Astrocyte (in vitro differentiated cells and primary cell): ENCODE measurements at regions not wholly inside any gene's neighbourhood (a gene's known extent, or its start where the extent isn't known, plus 50 kb on each side); places are given as distances from the start of the nearest gene placed in this dataset.

Experiments
- DNase-seq: peaks from one replicate; pipeline ENCODE4 v3.0.0-alpha.2; 2010; ENCODE audit warnings: low read depth
- FAIRE-seq: peaks from 2 replicates; lab custom pipeline; 2011; peaks lifted over from hg19 to GRCh38; lab: Jason Lieb, UNC
- H2AFZ ChIP-seq: 2 replicates; pipeline ENCODE4 v1.6.0; 2012; ENCODE audit warnings: low read depth, low read length, inconsistent platforms
- H3K27ac ChIP-seq: 2 replicates; pipeline ENCODE4 v1.5.1; 2011; ENCODE audit warnings: low read depth, low read length, inconsistent platforms
- H3K27me3 ChIP-seq: 2 replicates; pipeline ENCODE4 v1.6.0; 2011; ENCODE audit warnings: low read length, inconsistent platforms; ENCODE audit not compliant: insufficient read depth
- H3K36me3 ChIP-seq: 2 replicates; pipeline ENCODE4 v1.5.1; 2011; ENCODE audit warnings: low read length, inconsistent platforms; ENCODE audit not compliant: insufficient read depth
- H3K4me1 ChIP-seq: 2 replicates; pipeline ENCODE4 v1.5.1; 2011; ENCODE audit warnings: low read length, inconsistent platforms; ENCODE audit not compliant: insufficient read depth
- H3K4me2 ChIP-seq: 2 replicates; pipeline ENCODE4 v1.6.0; 2012; ENCODE audit warnings: low read length, inconsistent platforms
- H3K4me3 ChIP-seq: 2 replicates; pipeline ENCODE4 v1.5.1; 2011; ENCODE audit warnings: low read depth, mild to moderate bottlenecking, low read length, inconsistent platforms; ENCODE audit not compliant: insufficient read depth
- H3K79me2 ChIP-seq: 2 replicates; pipeline ENCODE4 v1.6.0; 2012; ENCODE audit warnings: mild to moderate bottlenecking, low read length, inconsistent platforms; ENCODE audit not compliant: insufficient read depth
- H3K9ac ChIP-seq: 2 replicates; pipeline ENCODE4 v1.6.0; 2012; ENCODE audit warnings: mild to moderate bottlenecking, low read length, inconsistent platforms
- H3K9me3 ChIP-seq: 2 replicates; pipeline ENCODE4 v1.5.1; 2012; ENCODE audit warnings: low read depth, mild to moderate bottlenecking, low read length, inconsistent platforms; ENCODE audit not compliant: insufficient read depth
- H4K20me1 ChIP-seq: 2 replicates; pipeline ENCODE4 v1.6.0; 2012; ENCODE audit warnings: low read length, inconsistent platforms; ENCODE audit not compliant: insufficient read depth
- H3K27ac Mint-ChIP-seq: one replicate; pipeline ENCODE4 v1.8.0; 2021; ENCODE audit warnings: mild to moderate bottlenecking, mixed read lengths; ENCODE audit not compliant: unreplicated experiment
- H3K27me3 Mint-ChIP-seq: one replicate; pipeline ENCODE4 v1.8.0; 2021; ENCODE audit warnings: low read depth, mixed read lengths; ENCODE audit not compliant: unreplicated experiment
- H3K36me3 Mint-ChIP-seq: one replicate; pipeline ENCODE4 v1.8.0; 2021; ENCODE audit warnings: low read depth, mixed read lengths; ENCODE audit not compliant: unreplicated experiment
- H3K4me1 Mint-ChIP-seq: one replicate; pipeline ENCODE4 v1.8.0; 2021; ENCODE audit warnings: low read depth, mixed read lengths; ENCODE audit not compliant: unreplicated experiment
- H3K4me3 Mint-ChIP-seq: one replicate; pipeline ENCODE4 v1.8.0; 2021; ENCODE audit warnings: mild to moderate bottlenecking, moderate library complexity, mixed read lengths; ENCODE audit not compliant: unreplicated experiment
- H3K9me3 Mint-ChIP-seq: one replicate; pipeline ENCODE4 v1.8.0; 2021; ENCODE audit warnings: mild to moderate bottlenecking, mixed read lengths; ENCODE audit not compliant: unreplicated experiment
- CTCF ChIP-seq: IDR thresholded peaks from 2 replicates; pipeline ENCODE4 v1.5.1; 2011; ENCODE audit warnings: low read depth, mild to moderate bottlenecking, inconsistent platforms, low read length, moderate library complexity; ENCODE audit not compliant: insufficient read depth
- EZH2 ChIP-seq: IDR thresholded peaks from 2 replicates; pipeline ENCODE4 v1.6.1; 2012; ENCODE audit warnings: mild to moderate bottlenecking, low read length, inconsistent platforms; ENCODE audit not compliant: insufficient read depth

DNA sequence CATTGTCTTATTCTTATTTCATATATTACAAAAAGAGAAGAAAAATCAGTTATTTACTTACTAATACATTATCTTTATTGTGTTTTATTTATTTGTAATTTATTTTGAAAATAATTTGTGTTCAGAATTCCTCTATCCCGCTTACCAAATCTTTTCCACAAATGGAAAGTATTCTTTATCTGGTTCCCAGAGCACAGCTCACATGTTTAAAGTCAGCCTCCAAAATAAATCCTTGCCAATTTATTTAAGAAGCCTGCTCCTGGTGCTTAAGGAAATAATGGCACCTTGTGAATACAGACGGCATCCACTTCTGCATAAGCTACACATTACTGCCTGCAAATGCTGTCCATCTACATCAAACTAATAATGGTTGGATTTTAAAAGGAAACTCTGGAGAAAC, 435.4 kb downstream of the MTRR start:
- TF ChIP-seq EZH2 (no peak), CTCF (no peak)
- no peaks in the 10 kb centered on the region for H4K20me1 ChIP-seq
- H3K4me3 ChIP-seq, result no peak overlapping the region
- no peak overlapping the region for H3K4me3 Mint-ChIP-seq
- peaks cover 7% of the 10 kb centered on the region for H3K27me3 Mint-ChIP-seq
- no peak overlapping the region for H3K4me2 ChIP-seq
- H3K9me3 Mint-ChIP-seq, result peaks cover 2% of the 10 kb centered on the region
- no peak overlapping the region for H2AFZ ChIP-seq
- no peak for DNase-seq
- no peaks in the 10 kb centered on the region for H3K4me1 ChIP-seq
- no peaks in the 10 kb centered on the region for H3K36me3 ChIP-seq
- H3K27ac Mint-ChIP-seq, result no peak overlapping the region
- no peak overlapping the region for H3K9ac ChIP-seq
- H3K4me1 Mint-ChIP-seq, result no peaks in the 10 kb centered on the region
- no peaks in the 10 kb centered on the region for H3K27me3 ChIP-seq
- FAIRE-seq, result no peak
- H3K79me2 ChIP-seq, result no peaks in the 10 kb centered on the region
- no peak overlapping the region for H3K27ac ChIP-seq
- H3K9me3 ChIP-seq, result no peaks in the 10 kb centered on the region
- H3K36me3 Mint-ChIP-seq, result no peaks in the 10 kb centered on the region

DNA sequence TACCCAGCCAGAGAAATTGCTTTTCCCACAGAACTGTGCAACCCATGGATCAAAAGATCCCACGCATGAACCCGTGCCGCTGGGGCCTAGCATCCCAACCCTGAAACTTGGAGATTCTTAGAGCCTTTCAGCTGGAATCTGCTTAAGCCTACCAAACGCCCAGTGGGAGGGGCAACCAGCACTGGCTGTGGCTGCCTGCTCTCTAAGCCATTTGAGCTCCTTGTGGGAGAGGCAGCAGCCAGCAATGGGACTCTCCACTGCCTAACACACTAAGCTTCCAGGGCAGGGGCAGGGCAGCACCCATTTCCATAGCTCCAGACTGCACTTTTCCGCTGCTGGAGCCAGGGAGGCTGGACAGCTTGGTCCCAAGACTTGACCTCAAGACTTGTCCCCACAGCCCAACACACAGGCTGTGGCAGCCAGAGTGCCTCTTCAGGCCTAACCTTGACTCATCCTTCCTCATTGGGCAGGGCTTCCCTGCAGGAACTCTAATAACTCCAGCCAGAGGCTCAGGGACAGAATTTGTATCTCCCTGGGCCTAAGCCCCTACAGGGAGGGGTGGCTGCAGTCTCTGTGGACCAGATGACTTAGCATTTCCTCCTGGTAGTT, 437.4 kb downstream of the MTRR start:
- peaks cover 7% of the 10 kb centered on the region for H3K27me3 Mint-ChIP-seq
- peaks cover 2% of the 10 kb centered on the region for H3K9me3 Mint-ChIP-seq
- H4K20me1 ChIP-seq, result no peaks in the 10 kb centered on the region
- H3K4me1 ChIP-seq, result no peaks in the 10 kb centered on the region
- no peak overlapping the region for H3K4me3 ChIP-seq
- no peak overlapping the region for H3K4me2 ChIP-seq
- H3K4me1 Mint-ChIP-seq, result no peaks in the 10 kb centered on the region
- no peak for TF ChIP-seq EZH2
- no peak for TF ChIP-seq CTCF
- H3K36me3 ChIP-seq, result no peaks in the 10 kb centered on the region
- no peaks in the 10 kb centered on the region for H3K79me2 ChIP-seq
- H2AFZ ChIP-seq, result no peak overlapping the region
- H3K27me3 ChIP-seq, result no peaks in the 10 kb centered on the region
- H3K36me3 Mint-ChIP-seq, result no peaks in the 10 kb centered on the region
- no peaks in the 10 kb centered on the region for H3K9me3 ChIP-seq
- H3K4me3 Mint-ChIP-seq, result no peak overlapping the region
- no peak overlapping the region for H3K9ac ChIP-seq
- H3K27ac ChIP-seq, result no peak overlapping the region
- FAIRE-seq (no peak), DNase-seq (no peak)
- H3K27ac Mint-ChIP-seq, result no peak overlapping the region

DNA sequence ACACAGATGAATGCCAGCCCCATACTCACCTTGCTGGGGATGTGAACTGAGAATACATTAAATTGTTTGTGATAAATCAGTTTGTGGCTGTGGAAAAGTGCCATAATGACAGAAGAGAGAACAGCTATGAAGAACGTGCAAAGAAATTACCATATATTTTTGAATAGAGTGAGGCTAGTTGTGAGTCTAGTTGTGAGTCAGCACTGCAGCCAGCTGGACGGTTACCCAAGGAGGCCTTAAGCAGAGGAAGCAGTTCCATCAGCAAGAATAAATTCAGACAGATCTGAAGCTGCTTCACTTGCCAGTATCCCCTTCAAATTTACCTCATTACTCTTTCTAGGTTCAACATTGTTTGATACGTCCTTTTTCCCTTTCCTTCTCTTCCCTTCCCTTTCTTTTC, 446.0 kb downstream of the MTRR start:
- no peaks in the 10 kb centered on the region for H3K36me3 Mint-ChIP-seq
- FAIRE-seq (no peak), DNase-seq (no peak)
- Histone ChIP-seq H2AFZ (no peak overlapping the region), H3K4me1 (no peaks in the 10 kb centered on the region), H3K79me2 (no peaks in the 10 kb centered on the region), H3K4me2 (no peak overlapping the region), H3K9ac (no peak overlapping the region), H3K27ac (no peak overlapping the region), H3K36me3 (no peaks in the 10 kb centered on the region), H3K27me3 (no peaks in the 10 kb centered on the region), H4K20me1 (no peaks in the 10 kb centered on the region), H3K4me3 (no peak overlapping the region), H3K9me3 (no peaks in the 10 kb centered on the region)
- no peak for TF ChIP-seq CTCF
- no peak for TF ChIP-seq EZH2
- no peaks in the 10 kb centered on the region for H3K9me3 Mint-ChIP-seq
- no peak overlapping the region for H3K27ac Mint-ChIP-seq
- H3K4me3 Mint-ChIP-seq, result no peak overlapping the region
- peaks cover 9% of the 10 kb centered on the region for H3K27me3 Mint-ChIP-seq
- no peaks in the 10 kb centered on the region for H3K4me1 Mint-ChIP-seq
